Panc1 (cell line): ENCODE measurements at regions not wholly inside any gene's neighbourhood (a gene's known extent, or its start where the extent isn't known, plus 50 kb on each side); places are given as distances from the start of the nearest gene placed in this dataset.

Experiments
- ATAC-seq: fragments of 200-7000 bp; cut with Tn5 transposase; 2 replicates; pipeline ENCODE4 v1.9.1; 2020; ENCODE audit warnings: mild to moderate bottlenecking, moderate library complexity
- BruUV-seq: library from RNA; stranded (reverse); fragments of 400-500 nt; replicated peaks from 2 replicates; lab custom pipeline; 2021; lab: Mats Ljungman, UMichigan
- CTCF ChIA-PET: fragments of 300-600 bp; sonication (Branson Sonifier 250); formaldehyde crosslinking; loops from one replicate; lab custom pipeline; 2022; ENCODE audit warnings: antibody characterized with exemption; lab: Charles Lee
- POLR2A ChIA-PET: fragments of 300-600 bp; sonication (Branson Sonifier 250); formaldehyde crosslinking; loops from one replicate; lab custom pipeline; 2022; ENCODE audit warnings: antibody characterized with exemption; lab: Charles Lee
- DNase-seq: peaks from one replicate; pipeline ENCODE4 v3.0.0-alpha.2; 2010; ENCODE audit warnings: low read depth, low spot score
- H3K27ac ChIP-seq: 2 replicates; pipeline ENCODE4 v1.5.1; 2011; ENCODE audit warnings: mild to moderate bottlenecking, low read length, inconsistent platforms
- H3K27me3 ChIP-seq: fragments of 200-500 bp; sonication (Bioruptor generic); 2 replicates; pipeline ENCODE4 v1.6.0; 2014; ENCODE audit warnings: low read length, inconsistent platforms; ENCODE audit not compliant: control insufficient read depth, insufficient read depth
- H3K36me3 ChIP-seq: fragments of 200-500 bp; sonication (Bioruptor generic); 2 replicates; pipeline ENCODE4 v1.5.1; 2014; ENCODE audit warnings: inconsistent platforms, mild to moderate bottlenecking, low read length, moderate library complexity; ENCODE audit not compliant: control insufficient read depth, insufficient read depth
- H3K4me1 ChIP-seq: 2 replicates; pipeline ENCODE4 v1.5.1; 2011; ENCODE audit warnings: inconsistent platforms, mild to moderate bottlenecking, low read length, moderate library complexity; ENCODE audit not compliant: control insufficient read depth, insufficient read depth
- H3K4me3 ChIP-seq, 2 experiments: 2 replicates each; pipeline ENCODE4 v1.5.1; 2011 to 2012; ENCODE audit warnings: low read depth in 2 of 2, low read length in 2 of 2, mild to moderate bottlenecking in 2 of 2, inconsistent platforms in 1 of 2, moderate library complexity in 1 of 2
- H3K9me3 ChIP-seq: fragments of 200-500 bp; sonication (Bioruptor generic); 2 replicates; pipeline ENCODE4 v1.5.1; 2014; ENCODE audit warnings: low read depth, mild to moderate bottlenecking, inconsistent platforms, low read length, moderate library complexity; ENCODE audit not compliant: control insufficient read depth, insufficient read depth
- POLR2AphosphoS5 ChIP-seq: IDR thresholded peaks from 2 replicates; pipeline ENCODE4 v1.6.1; 2012; ENCODE audit warnings: mild to moderate bottlenecking, low read depth, low read length, moderate library complexity
- SIN3A ChIP-seq: IDR thresholded peaks from 2 replicates; pipeline ENCODE4 v1.6.1; 2012; ENCODE audit warnings: low read depth, mild to moderate bottlenecking, low read length, moderate library complexity, borderline replicate concordance; ENCODE audit not compliant: insufficient read depth
- TCF7L2 ChIP-seq: IDR thresholded peaks from 2 replicates; pipeline ENCODE4 v1.6.1; 2011; ENCODE audit warnings: mild to moderate bottlenecking, low read depth, low read length, inconsistent platforms
- in situ Hi-C: cut with HindIII; loops from 2 replicates; pipeline ENCODE4 v1.10.0; 2016; ENCODE audit warnings: low sequenced_read_pairs, low pct_unique_long_range_greater_than_20kb
- intact Hi-C: fragments of 100-400 bp; cut with micrococcal nuclease; formaldehyde crosslinking; loops from one replicate; pipeline ENCODE4 v1.10.0; 2022; ENCODE audit not compliant: unreplicated experiment
- TF ChIP-seq, protein P1 (sequence below): fragments of 450-650 bp; IDR thresholded peaks from 2 replicates; pipeline ENCODE4 v1.5.1; 2017; ENCODE audit warnings: mild to moderate bottlenecking
- TF ChIP-seq, protein P2 (sequence below), 2 experiments: IDR thresholded peaks; 2 replicates each; pipeline ENCODE4 v1.6.1; 2011 to 2012; ENCODE audit warnings: low read depth in 2 of 2, control low read depth in 1 of 2, low read length in 1 of 2, mild to moderate bottlenecking in 1 of 2, moderate library complexity in 1 of 2; ENCODE audit not compliant: insufficient read depth in 1 of 2

DNA sequence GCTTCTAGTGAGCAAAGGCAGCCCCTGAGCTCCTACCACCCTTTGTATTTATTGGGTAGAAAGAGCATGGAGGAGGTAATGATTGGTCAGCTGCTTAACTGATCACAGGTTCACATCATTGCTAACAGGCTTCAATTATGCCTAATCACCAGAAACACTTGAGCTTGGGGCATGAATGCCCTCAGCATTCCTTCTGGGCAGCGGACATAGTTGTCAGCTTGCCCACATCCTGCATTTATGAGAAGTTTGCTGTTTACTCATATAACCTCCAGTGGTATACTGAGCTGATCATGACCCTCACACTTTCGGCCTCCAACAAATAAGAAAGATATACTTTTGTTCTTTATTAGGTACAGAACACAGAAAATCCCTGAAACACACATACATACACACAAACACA is 140.3 kb upstream of the ODAD2 start:
- H3K27ac ChIP-seq, result no peak overlapping the region
- in situ Hi-C loops (no loop called here), intact Hi-C loops (no loop called here)
- TF ChIP-seq, protein P1, sequence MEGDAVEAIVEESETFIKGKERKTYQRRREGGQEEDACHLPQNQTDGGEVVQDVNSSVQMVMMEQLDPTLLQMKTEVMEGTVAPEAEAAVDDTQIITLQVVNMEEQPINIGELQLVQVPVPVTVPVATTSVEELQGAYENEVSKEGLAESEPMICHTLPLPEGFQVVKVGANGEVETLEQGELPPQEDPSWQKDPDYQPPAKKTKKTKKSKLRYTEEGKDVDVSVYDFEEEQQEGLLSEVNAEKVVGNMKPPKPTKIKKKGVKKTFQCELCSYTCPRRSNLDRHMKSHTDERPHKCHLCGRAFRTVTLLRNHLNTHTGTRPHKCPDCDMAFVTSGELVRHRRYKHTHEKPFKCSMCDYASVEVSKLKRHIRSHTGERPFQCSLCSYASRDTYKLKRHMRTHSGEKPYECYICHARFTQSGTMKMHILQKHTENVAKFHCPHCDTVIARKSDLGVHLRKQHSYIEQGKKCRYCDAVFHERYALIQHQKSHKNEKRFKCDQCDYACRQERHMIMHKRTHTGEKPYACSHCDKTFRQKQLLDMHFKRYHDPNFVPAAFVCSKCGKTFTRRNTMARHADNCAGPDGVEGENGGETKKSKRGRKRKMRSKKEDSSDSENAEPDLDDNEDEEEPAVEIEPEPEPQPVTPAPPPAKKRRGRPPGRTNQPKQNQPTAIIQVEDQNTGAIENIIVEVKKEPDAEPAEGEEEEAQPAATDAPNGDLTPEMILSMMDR, result no peak
- no peak for TF ChIP-seq TCF7L2
- no peak for TF ChIP-seq POLR2AphosphoS5
- TF ChIP-seq, protein P2, sequence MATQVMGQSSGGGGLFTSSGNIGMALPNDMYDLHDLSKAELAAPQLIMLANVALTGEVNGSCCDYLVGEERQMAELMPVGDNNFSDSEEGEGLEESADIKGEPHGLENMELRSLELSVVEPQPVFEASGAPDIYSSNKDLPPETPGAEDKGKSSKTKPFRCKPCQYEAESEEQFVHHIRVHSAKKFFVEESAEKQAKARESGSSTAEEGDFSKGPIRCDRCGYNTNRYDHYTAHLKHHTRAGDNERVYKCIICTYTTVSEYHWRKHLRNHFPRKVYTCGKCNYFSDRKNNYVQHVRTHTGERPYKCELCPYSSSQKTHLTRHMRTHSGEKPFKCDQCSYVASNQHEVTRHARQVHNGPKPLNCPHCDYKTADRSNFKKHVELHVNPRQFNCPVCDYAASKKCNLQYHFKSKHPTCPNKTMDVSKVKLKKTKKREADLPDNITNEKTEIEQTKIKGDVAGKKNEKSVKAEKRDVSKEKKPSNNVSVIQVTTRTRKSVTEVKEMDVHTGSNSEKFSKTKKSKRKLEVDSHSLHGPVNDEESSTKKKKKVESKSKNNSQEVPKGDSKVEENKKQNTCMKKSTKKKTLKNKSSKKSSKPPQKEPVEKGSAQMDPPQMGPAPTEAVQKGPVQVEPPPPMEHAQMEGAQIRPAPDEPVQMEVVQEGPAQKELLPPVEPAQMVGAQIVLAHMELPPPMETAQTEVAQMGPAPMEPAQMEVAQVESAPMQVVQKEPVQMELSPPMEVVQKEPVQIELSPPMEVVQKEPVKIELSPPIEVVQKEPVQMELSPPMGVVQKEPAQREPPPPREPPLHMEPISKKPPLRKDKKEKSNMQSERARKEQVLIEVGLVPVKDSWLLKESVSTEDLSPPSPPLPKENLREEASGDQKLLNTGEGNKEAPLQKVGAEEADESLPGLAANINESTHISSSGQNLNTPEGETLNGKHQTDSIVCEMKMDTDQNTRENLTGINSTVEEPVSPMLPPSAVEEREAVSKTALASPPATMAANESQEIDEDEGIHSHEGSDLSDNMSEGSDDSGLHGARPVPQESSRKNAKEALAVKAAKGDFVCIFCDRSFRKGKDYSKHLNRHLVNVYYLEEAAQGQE (IDR thresholded peaks at IDR 0.05; ENCODE audit: insufficient read depth in 1 of 2, low read depth in 2 of 2, low read length in 1 of 2), result no peak
- ChIA-PET POLR2A (no interaction called here), CTCF (no interaction called here)
- no peaks in the 10 kb centered on the region for H3K36me3 ChIP-seq
- no peaks in the 10 kb centered on the region for H3K4me1 ChIP-seq
- H3K9me3 ChIP-seq, result no peaks in the 10 kb centered on the region
- DNase-seq (no peak), ATAC-seq (no peak)
- no TSS peak for BruUV-seq
- H3K4me3 ChIP-seq, result no peak overlapping the region
- no peaks in the 10 kb centered on the region for H3K27me3 ChIP-seq

DNA sequence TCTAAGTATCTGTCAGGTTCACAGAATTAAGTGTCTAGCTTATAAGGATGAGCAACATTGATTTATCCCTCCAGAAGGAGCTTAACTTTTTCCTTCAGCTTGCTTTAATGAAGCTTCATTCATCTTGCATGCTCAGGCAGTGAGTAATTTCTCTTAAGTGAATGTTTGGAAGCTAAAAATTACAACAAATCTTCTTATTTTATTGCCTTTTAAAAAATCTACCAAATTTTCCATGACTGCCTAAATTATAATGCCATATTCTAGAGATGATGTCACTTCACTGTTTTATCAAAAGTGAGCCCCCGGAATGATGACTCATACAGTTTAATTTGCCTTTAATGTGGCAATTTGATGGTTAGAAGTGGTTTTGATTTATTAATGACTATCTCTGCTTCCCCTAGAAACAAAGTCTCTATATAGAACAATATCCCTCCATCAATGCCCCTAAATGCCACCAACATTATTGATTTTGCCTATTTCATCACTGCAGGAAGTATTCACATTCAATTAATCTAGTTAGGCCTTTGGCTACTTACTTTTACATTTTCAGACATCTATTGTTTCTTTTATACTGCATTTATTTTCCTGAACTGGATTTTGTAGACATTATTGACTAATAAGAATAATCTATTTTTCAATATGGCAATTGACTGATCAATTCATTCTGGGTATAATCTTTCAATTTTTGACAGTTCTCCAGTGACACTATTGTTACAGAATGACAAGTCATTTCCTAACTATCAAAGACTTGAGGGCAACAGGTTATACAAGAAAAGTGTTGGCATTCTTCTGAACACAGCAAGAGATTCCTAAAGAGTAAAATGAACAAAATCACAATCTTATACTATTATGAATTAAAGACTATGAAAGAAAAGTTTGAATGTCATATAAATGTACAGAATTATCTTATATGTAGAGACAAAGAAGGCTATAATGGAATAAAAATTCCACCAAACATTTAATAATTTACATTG is 139.3 kb upstream of the ODAD2 start:
- H3K36me3 ChIP-seq, result no peaks in the 10 kb centered on the region
- no peak overlapping the region for H3K27ac ChIP-seq
- DNase-seq (no peak), ATAC-seq (no peak)
- no peak for TF ChIP-seq SIN3A
- TF ChIP-seq, protein P2 (IDR thresholded peaks at IDR 0.05; ENCODE audit: insufficient read depth in 1 of 2, low read depth in 2 of 2, low read length in 1 of 2), result no peak
- TF ChIP-seq POLR2AphosphoS5, result no peak
- TF ChIP-seq TCF7L2, result no peak
- TF ChIP-seq, protein P1, result no peak
- no TSS peak for BruUV-seq
- no peaks in the 10 kb centered on the region for H3K27me3 ChIP-seq
- H3K4me3 ChIP-seq, result no peak overlapping the region
- POLR2A ChIA-PET, result no interaction called here
- intact Hi-C loops (no loop called here), in situ Hi-C loops (no loop called here)
- H3K4me1 ChIP-seq, result no peaks in the 10 kb centered on the region
- CTCF ChIA-PET, result no interaction called here
- H3K9me3 ChIP-seq, result no peaks in the 10 kb centered on the region
